HG03432 (cell line): ENCODE measurements at regions not wholly inside any gene's neighbourhood (a gene's known extent, or its start where the extent isn't known, plus 50 kb on each side); places are given as distances from the start of the nearest gene placed in this dataset.
A peak's percentile ranks its signal among the peaks of the same experiment; 100 is the strongest.
"Not testable (repeated sequence)": the region's sequence is repeated elsewhere in the genome, so short reads cannot be mapped to it uniquely, and the experiment has no call there.

Experiments
- ATAC-seq: cut with Tn5 transposase; IDR thresholded peaks from one replicate; pipeline ENCODE4 v1.9.1; 2021; ENCODE audit warnings: mild to moderate bottlenecking, moderate library complexity; ENCODE audit not compliant: unreplicated experiment

GRCh38 chr12:41684997-41685396, 459.7 kb downstream of the GXYLT1 start:
- ATAC-seq = no peak

- ATAC-seq = no peak
Observed at GRCh38 chr12:41683513-41684240, 461.0 kb downstream of the GXYLT1 start.

- peak; percentile 43 for ATAC-seq
Observed at GRCh38 chr12:41683023-41683422, 461.7 kb downstream of the GXYLT1 start.

GRCh38 chr12:41681898-41682297, 462.8 kb downstream of the GXYLT1 start:
- ATAC-seq = no peak

GRCh38 chr12:41680155-41680554, 464.5 kb downstream of the GXYLT1 start:
- ATAC-seq = no peak

GRCh38 chr12:41663598-41664265, 475.6 kb downstream of the PDZRN4 start:
- no peak for ATAC-seq

GRCh38 chr12:41661141-41661765, 473.1 kb downstream of the PDZRN4 start:
- no peak for ATAC-seq

GRCh38 chr12:41656454-41656853, 468.3 kb downstream of the PDZRN4 start:
- ATAC-seq = no peak

GRCh38 chr12:41653386-41654326, 465.5 kb downstream of the PDZRN4 start:
- ATAC-seq = no peak

GRCh38 chr12:41652981-41653380, 464.9 kb downstream of the PDZRN4 start:
- ATAC-seq = no peak

- no peak for ATAC-seq
Observed at GRCh38 chr12:41645624-41646023, 457.5 kb downstream of the PDZRN4 start.

- not testable (repeated sequence) for ATAC-seq
Observed at GRCh38 chr12:41642808-41643207, 454.7 kb downstream of the PDZRN4 start.

- no peak for ATAC-seq
Observed at GRCh38 chr12:41636653-41637052, 448.5 kb downstream of the PDZRN4 start.

- no peak for ATAC-seq
Observed at GRCh38 chr12:41635626-41636364, 447.7 kb downstream of the PDZRN4 start.

- ATAC-seq = no peak
Observed at GRCh38 chr12:41634091-41634490, 446.0 kb downstream of the PDZRN4 start.

GRCh38 chr12:41629611-41630010, 441.5 kb downstream of the PDZRN4 start:
- no peak for ATAC-seq

GRCh38 chr12:41627476-41627875, 439.4 kb downstream of the PDZRN4 start:
- ATAC-seq = no peak

GRCh38 chr12:41624571-41624970, 436.5 kb downstream of the PDZRN4 start:
- ATAC-seq = no peak
